ENCODE measurements at regions not wholly inside any gene's neighbourhood (a gene's known extent, or its start where the extent isn't known, plus 50 kb on each side); places are given as distances from the start of the nearest gene placed in this dataset.

DNA sequence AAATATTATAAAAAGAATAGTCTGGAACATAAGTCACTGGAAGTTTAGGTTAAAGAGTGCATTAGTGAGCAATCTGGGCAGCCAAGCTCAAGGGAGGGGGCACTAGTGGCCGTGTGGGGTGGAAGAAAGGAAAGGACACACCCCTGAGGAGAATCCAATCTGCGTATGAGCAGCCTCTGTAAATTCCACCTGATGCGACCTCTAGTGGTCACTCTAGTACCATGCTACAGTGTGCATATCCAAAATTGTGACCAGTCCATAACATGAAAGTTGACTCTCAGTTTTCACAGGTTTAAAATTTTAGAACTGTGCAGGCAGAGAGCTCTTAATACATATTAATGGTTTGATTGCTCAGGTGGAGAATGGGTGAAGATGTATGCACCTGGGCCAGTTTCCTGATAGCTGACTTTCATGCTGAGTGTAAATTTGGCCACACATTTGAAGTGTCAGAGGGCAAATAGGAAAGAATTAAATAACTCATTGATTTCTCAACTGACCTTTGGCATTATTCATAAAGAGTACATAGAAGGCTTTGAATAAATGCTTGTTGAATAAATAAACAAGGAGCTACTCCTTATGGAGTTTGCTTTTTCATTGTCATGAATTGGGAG is 105.9 kb upstream of the C21orf91 start:
- Histone ChIP-seq H3K4me3 (ENCODE audit: low read depth, low read length) (no peak overlapping the region), H3K36me3 (ENCODE audit: control insufficient read depth, insufficient read depth, low read length) (no peaks in the 10 kb centered on the region), H3K27ac (ENCODE audit: low read depth, low read length) (no peak overlapping the region), H3K27me3 (ENCODE audit: control insufficient read depth, insufficient read depth, low read length) (no peaks in the 10 kb centered on the region), H3K4me1 (ENCODE audit: control insufficient read depth, insufficient read depth, low read length) (peaks cover 8% of the 10 kb centered on the region), H3K9me3 (ENCODE audit: control insufficient read depth, insufficient read depth, low read length) (no peaks in the 10 kb centered on the region)
- 8% methylated on average over 2 of the region's 3 CpGs for WGBS (ENCODE audit: insufficient coverage)
- DNase-seq (ENCODE audit: low read depth in 4 of 6, low spot score in 6 of 6): peak in 4 of 6 donors; percentile 19 to 85 (median 57)

- H3K4me1 ChIP-seq (ENCODE audit: control insufficient read depth, insufficient read depth, low read length): no peaks in the 10 kb centered on the region
- no peaks in the 10 kb centered on the region for H3K36me3 ChIP-seq (ENCODE audit: control insufficient read depth, insufficient read depth, low read length)
- WGBS (ENCODE audit: insufficient coverage): 75% methylated on average over 2 of the region's 2 CpGs
- H3K4me3 ChIP-seq (ENCODE audit: low read depth, low read length): no peak overlapping the region
- no peaks in the 10 kb centered on the region for H3K9me3 ChIP-seq (ENCODE audit: control insufficient read depth, insufficient read depth, low read length)
- H3K27me3 ChIP-seq (ENCODE audit: control insufficient read depth, insufficient read depth, low read length): no peaks in the 10 kb centered on the region
- no peak overlapping the region for H3K27ac ChIP-seq (ENCODE audit: low read depth, low read length)
- DNase-seq (ENCODE audit: low read depth in 4 of 6, low spot score in 6 of 6): peak in 1 of 6 donors; percentile 26
These were observed 102.7 kb upstream of the C21orf91 start for GRCh38 chr21:17921579-17922530.

DNA sequence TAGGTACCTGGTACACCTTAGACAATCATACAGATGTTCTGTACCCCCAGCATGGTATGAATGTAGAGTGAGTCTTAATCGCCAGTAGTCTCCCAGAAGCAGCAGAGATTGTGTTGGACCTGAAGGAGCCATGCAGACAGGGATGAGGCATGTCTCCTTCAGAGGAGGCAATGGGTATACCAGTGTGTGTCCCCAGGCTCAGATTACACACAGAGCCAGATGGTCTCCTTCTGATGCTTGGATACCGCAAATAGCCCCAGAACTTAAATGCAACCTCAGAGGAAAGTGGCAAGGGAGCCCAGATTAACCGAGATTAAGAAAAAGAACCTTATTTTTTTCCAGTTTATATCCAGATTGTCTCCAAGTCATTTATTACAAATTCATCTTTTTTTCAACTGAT is 96.8 kb upstream of the C21orf91 start:
- H3K27ac ChIP-seq (ENCODE audit: low read depth, low read length): no peak overlapping the region
- DNase-seq (ENCODE audit: low read depth in 4 of 6, low spot score in 6 of 6): no peak
- no peaks in the 10 kb centered on the region for H3K36me3 ChIP-seq (ENCODE audit: control insufficient read depth, insufficient read depth, low read length)
- H3K27me3 ChIP-seq (ENCODE audit: control insufficient read depth, insufficient read depth, low read length): no peaks in the 10 kb centered on the region
- no peaks in the 10 kb centered on the region for H3K4me1 ChIP-seq (ENCODE audit: control insufficient read depth, insufficient read depth, low read length)
- WGBS (ENCODE audit: insufficient coverage): 85% methylated on average over 3 of the region's 3 CpGs
- no peaks in the 10 kb centered on the region for H3K9me3 ChIP-seq (ENCODE audit: control insufficient read depth, insufficient read depth, low read length)
- no peak overlapping the region for H3K4me3 ChIP-seq (ENCODE audit: low read depth, low read length)

DNA sequence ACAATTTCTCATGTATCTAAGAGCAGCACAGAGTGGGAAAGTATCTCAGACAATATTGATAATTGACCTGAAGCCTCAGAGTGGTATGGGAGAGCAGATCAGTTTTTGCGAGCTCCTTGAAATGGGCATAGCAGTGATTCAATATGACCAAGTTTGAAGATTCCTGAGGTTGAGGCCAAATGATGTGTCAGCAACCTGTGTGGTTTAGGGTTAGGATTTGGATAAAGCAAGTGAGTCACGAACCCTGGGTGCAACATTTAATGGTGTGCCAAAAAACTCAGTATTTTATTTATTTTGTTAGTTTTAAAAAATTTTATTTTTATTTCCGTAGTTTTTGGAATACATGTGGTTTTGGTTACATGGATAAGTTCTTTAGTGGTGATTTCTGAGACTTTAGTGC is 92.5 kb upstream of the C21orf91 start:
- Histone ChIP-seq H3K36me3 (ENCODE audit: control insufficient read depth, insufficient read depth, low read length) (no peaks in the 10 kb centered on the region), H3K27me3 (ENCODE audit: control insufficient read depth, insufficient read depth, low read length) (no peaks in the 10 kb centered on the region), H3K4me3 (ENCODE audit: low read depth, low read length) (no peak overlapping the region), H3K4me1 (ENCODE audit: control insufficient read depth, insufficient read depth, low read length) (no peaks in the 10 kb centered on the region), H3K27ac (ENCODE audit: low read depth, low read length) (no peak overlapping the region), H3K9me3 (ENCODE audit: control insufficient read depth, insufficient read depth, low read length) (no peaks in the 10 kb centered on the region)
- 92% methylated on average over 1 of the region's 3 CpGs for WGBS (ENCODE audit: insufficient coverage)
- no peak for DNase-seq (ENCODE audit: low read depth in 4 of 6, low spot score in 6 of 6)

DNA sequence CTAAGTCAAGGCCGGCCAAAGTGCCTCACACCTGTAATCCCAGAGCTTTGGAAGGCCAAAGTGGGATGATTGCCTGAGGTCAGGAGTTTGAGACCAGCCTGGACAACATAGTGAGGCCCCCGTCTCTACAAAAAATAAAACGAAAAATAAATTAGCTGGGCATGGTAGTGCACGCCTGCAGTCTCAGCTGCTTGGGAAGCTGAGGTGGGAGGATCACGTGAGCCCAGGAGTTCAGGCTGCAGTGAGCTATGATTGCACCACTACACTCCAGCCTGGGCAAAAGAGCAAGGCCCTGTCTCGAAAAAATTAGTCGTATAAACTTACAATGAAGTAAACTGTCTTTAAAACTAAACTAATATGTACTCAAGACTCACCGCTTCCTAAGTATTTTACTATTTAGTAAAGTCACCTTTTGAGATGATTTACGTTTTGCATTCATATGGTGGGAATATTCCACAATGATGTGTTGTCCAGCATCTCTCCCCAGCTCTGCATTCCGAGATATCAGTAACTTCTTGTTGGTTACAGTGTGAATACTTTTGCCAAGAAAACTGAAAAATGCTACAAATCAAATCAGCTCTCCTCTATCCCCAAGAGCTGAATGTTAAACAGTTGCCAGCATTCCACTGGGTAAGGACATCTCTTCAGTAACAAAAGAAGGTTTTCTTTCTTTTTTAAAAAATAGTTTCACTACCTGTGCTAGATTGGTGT is 84.9 kb upstream of the C21orf91 start:
- Histone ChIP-seq H3K4me3 (ENCODE audit: low read depth, low read length) (no peak overlapping the region), H3K36me3 (ENCODE audit: control insufficient read depth, insufficient read depth, low read length) (no peaks in the 10 kb centered on the region), H3K4me1 (ENCODE audit: control insufficient read depth, insufficient read depth, low read length) (peaks cover 4% of the 10 kb centered on the region), H3K27me3 (ENCODE audit: control insufficient read depth, insufficient read depth, low read length) (no peaks in the 10 kb centered on the region), H3K27ac (ENCODE audit: low read depth, low read length) (no peak overlapping the region), H3K9me3 (ENCODE audit: control insufficient read depth, insufficient read depth, low read length) (no peaks in the 10 kb centered on the region)
- DNase-seq (ENCODE audit: low read depth in 4 of 6, low spot score in 6 of 6): no peak
- 91% methylated on average over 3 of the region's 10 CpGs for WGBS (ENCODE audit: insufficient coverage)

- Histone ChIP-seq H3K27me3 (ENCODE audit: control insufficient read depth, insufficient read depth, low read length) (no peaks in the 10 kb centered on the region), H3K9me3 (ENCODE audit: control insufficient read depth, insufficient read depth, low read length) (no peaks in the 10 kb centered on the region), H3K4me1 (ENCODE audit: control insufficient read depth, insufficient read depth, low read length) (peaks cover 4% of the 10 kb centered on the region), H3K4me3 (ENCODE audit: low read depth, low read length) (no peak overlapping the region), H3K27ac (ENCODE audit: low read depth, low read length) (no peak overlapping the region), H3K36me3 (ENCODE audit: control insufficient read depth, insufficient read depth, low read length) (no peaks in the 10 kb centered on the region)
- DNase-seq (ENCODE audit: low read depth in 4 of 6, low spot score in 6 of 6): peak in 3 of 6 donors; percentile 19 to 83 (median 50)
- 78% methylated on average over 3 of the region's 4 CpGs for WGBS (ENCODE audit: insufficient coverage)
These were observed 84.1 kb upstream of the C21orf91 start for GRCh38 chr21:17903029-17903806.

- Histone ChIP-seq H3K9me3 (ENCODE audit: control insufficient read depth, insufficient read depth, low read length) (no peaks in the 10 kb centered on the region), H3K27me3 (ENCODE audit: control insufficient read depth, insufficient read depth, low read length) (no peaks in the 10 kb centered on the region), H3K36me3 (ENCODE audit: control insufficient read depth, insufficient read depth, low read length) (no peaks in the 10 kb centered on the region), H3K4me1 (ENCODE audit: control insufficient read depth, insufficient read depth, low read length) (peaks cover 4% of the 10 kb centered on the region), H3K4me3 (ENCODE audit: low read depth, low read length) (no peak overlapping the region), H3K27ac (ENCODE audit: low read depth, low read length) (no peak overlapping the region)
- 91% methylated on average over 7 of the region's 10 CpGs for WGBS (ENCODE audit: insufficient coverage)
- DNase-seq (ENCODE audit: low read depth in 4 of 6, low spot score in 6 of 6): no peak
These were observed 82.4 kb upstream of the C21orf91 start for GRCh38 chr21:17901458-17902079.

DNA sequence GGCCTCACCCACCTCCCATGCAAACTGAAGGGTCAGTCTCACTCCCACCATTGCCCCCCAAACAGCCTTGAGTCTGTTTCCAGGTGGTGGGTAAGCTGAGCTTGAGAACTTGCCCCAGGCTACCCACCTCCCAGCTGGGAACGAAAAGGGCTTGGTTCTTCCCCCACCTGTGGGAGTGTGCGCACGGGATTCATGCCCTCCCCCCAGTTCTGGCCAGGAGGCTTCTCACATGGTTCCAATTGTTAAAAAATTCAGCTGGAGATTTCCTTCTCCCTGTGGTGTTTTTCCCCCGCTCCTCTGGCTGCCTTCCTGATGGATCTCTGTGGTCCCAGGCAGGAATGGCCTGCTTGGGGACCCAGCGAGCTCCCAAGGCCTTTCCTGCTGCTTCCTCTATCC is 81.8 kb upstream of the C21orf91 start:
- Histone ChIP-seq H3K27ac (ENCODE audit: low read depth, low read length) (no peak overlapping the region), H3K9me3 (ENCODE audit: control insufficient read depth, insufficient read depth, low read length) (no peaks in the 10 kb centered on the region), H3K36me3 (ENCODE audit: control insufficient read depth, insufficient read depth, low read length) (no peaks in the 10 kb centered on the region), H3K4me3 (ENCODE audit: low read depth, low read length) (no peak overlapping the region), H3K27me3 (ENCODE audit: control insufficient read depth, insufficient read depth, low read length) (no peaks in the 10 kb centered on the region), H3K4me1 (ENCODE audit: control insufficient read depth, insufficient read depth, low read length) (peaks cover 4% of the 10 kb centered on the region)
- no peak for DNase-seq (ENCODE audit: low read depth in 4 of 6, low spot score in 6 of 6)
- WGBS (ENCODE audit: insufficient coverage): 77% methylated on average over 4 of the region's 5 CpGs
